GM21576 (cell line): ENCODE measurements at regions not wholly inside any gene's neighbourhood (a gene's known extent, or its start where the extent isn't known, plus 50 kb on each side); places are given as distances from the start of the nearest gene placed in this dataset.

Source experiments
- ATAC-seq: cut with Tn5 transposase; IDR thresholded peaks from one replicate; pipeline ENCODE4 v1.9.1; 2021; ENCODE audit warnings: mild to moderate bottlenecking, moderate library complexity; ENCODE audit not compliant: unreplicated experiment

DNA sequence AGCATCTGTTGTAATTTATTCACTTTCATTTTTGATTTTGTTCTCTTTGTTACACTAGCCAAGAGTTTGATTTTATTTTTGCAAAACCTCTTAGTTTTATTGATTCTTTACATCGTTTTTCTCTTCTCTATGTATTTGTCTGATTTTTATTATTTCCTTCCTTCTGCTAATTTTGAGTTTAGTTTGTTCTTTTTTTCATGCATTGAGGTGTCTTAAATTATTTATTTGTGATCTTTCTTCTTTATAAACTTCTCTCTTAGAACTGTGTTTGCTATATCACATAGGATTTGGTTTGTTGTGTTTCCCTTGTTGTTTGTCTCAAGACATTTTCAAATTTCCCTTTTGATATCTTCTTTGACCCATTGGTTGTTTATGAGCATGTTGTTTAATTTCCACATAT is 51.7 kb upstream of the NFKBIA start:
- no peak for ATAC-seq

DNA sequence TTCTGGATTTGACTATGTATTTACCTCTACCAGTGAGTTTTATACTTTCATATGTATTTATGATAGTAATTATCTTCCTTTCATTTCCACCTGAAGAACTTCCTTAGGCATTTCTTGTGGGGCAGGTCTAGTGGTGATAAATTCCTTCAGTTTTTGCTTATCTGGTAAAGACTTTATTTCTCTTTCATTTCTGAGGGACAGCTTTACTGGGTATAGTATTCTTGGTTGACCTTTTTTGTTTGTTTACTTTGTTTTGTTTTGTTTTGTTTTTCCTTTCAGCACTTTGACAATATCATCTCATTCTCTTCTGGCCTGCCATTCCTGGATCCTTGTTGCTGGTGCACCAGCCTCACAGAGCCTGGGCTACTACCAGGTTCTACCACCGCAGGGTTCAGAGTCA is 53.9 kb upstream of the NFKBIA start:
- ATAC-seq: no peak

DNA sequence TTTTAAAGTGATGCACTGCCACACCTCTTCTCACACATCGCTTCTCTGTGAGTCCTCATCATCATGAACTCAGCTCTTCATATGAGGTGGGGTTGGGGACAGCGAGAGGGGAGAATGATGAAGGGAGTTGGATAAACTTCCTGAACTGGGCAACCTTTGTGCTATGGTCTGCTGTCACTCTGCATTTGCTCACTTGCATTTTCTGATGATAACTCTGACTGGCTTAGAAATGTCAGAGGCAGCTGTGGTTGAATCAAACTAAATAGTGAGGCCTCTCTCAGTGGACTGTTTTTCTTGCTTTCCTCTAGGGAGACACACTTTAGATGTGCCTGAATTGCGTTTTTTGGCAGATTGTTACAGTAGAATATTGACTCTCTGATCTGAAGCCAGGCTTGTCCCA is 55.2 kb upstream of the NFKBIA start:
- ATAC-seq: no peak

DNA sequence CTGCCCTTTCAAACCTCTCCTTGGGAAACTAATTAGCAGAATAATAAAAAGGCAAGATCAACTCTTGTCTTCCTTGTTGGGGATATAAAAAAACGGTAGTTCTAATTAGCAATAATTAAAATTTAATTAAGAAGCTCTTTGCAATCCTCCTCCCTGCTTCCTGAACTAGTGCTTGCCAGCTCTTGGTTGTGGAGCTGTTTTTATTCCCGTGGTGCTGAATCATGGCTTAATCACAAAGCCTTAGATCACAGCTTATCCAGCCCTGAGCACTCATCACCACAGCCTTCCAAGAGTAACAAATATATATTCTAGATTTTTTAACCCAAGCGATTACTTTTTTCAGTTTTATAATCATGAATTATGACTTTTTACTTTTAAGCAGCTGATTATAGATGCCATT is 63.2 kb upstream of the INSM2 start:
- no peak for ATAC-seq

DNA sequence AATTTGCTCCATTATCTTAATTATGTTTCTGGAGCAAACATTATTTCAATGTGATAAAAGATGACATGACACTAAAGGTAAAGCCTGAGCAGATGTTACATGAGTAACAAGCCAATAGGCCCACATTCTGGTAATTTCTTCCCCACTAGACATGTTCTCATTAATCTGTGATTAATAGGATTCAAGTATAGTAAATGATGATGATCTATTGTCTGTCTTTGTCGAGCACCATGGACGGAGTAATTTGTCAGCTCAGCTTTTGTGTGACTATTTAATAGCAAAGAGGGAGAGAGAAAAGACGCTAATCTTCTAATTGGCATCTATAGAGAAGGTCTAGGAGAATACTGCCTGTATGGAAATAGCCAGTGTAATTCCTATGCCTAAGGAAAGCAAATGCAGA is 62.2 kb upstream of the INSM2 start:
- ATAC-seq: no peak

DNA sequence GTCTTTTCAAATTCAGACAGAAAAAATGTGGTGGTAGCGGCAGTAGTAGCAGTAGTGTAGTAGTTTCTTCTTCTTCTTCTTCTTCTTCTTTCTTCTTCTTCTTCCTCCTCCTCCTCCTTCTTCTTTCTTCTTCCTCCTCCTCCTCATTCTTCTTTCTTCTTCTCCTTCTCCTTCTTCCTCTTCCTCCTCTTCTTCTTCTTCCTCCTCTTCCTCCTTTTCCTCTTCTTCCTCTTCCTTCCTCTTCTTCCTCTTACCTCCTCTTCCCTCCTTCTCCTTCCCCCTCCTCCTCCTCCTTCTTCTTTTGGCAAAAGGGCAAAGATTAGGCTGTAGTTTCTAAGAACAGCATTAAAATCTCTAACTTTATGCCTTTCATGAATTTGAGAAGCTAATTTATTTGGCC is 59.6 kb upstream of the INSM2 start:
- no peak for ATAC-seq

DNA sequence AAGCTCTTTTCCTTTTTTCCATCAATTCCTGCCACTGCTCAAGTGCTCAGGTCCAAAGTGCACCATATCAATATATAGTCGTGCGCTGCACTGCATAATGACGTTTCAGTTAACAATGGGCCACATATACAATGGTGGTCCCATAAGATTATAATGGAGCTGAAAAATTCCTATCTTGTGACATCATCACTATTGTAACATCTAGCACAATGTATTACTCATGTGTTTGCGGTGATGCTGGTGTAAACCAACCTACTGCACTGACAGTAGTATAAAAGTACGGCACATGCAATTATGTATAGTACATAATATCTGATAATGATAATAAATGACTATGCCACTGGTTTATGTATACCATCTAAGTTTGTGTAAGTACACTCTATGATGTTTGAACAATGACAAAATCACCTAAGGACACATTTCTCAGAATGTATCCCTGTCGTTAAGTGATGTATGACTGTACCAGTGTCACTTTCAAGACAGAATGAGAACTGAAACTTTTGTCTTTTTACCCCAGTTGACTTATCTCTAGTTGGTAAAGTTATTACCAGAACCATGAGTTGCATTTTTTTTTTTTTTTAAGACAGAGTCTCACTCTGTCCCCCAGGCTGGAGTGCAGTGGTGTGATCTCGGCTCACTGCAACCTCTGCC is 53.7 kb upstream of the INSM2 start:
- ATAC-seq: peak; percentile 93

DNA sequence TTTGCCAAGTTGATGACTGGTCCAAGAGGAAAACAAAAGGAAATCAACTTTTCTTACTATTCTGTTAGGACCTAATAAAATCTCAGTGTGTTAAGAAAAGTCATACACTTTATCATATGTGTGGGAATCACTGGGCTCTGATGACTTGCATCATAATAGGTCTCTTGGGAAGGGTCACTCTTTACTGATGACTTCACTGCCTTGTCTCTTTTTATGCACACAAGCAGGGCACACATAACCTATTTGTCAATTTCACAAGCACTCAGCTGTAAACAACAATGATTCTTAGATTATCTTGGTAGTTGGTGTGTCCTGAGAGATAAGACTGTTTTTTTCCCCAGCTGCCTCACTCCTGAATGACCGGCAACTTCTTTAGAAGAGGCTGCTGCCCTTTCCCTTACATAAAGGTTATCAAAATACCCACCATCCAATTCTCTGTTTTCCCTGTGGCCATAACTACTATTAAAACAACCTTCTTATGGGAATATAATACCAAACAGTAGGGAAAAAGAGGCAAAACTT is 50.9 kb upstream of the INSM2 start:
- no peak for ATAC-seq
